ENCODE measurements at regions not wholly inside any gene's neighbourhood (a gene's known extent, or its start where the extent isn't known, plus 50 kb on each side); places are given as distances from the start of the nearest gene placed in this dataset.

DNA sequence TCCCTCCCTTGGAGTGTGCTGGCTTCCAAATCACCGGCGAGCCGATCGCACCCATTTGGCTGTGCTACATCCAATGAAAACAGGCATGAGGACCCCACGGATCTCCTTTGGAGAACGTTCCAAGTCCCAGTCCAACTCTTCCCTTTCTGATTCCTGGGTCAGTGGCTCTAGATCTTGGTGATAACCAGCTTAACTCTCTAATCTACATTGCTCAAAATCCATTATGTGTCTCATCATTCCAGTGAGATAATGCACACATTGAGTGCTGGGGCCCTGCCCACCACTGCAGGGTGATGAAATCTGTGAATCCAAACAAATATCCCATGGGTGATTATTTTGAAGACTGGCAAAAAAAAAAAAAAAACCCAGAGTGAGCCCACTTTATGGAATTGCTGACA lies 232.7 kb upstream of the COPS8 start:
- DNase-seq (ENCODE audit: low read depth), result no peak

DNA sequence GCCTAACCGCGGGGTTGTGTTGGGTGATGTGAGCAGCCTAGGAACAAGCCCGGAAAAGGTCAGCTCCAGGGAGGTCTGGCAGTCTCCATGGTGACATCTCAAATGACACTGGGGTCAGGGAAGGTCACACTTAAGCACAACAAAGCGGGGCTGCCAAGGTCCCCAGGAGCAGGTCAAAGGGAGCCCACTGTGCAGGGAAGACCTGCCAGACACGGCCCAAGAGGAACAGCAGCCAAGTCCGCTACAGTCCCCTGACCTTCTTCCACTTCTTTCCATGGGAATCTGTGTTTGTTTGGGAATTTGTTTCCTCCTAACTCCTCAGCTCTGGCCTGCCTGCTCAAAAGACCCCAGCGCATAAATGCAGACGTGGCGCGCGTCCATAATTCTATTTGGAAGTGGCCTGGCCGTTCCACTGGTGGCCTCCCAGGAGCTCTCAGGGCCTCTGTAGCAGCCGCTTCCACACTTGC lies 232.1 kb upstream of the COPS8 start:
- DNase-seq (ENCODE audit: low read depth), result no peak

DNA sequence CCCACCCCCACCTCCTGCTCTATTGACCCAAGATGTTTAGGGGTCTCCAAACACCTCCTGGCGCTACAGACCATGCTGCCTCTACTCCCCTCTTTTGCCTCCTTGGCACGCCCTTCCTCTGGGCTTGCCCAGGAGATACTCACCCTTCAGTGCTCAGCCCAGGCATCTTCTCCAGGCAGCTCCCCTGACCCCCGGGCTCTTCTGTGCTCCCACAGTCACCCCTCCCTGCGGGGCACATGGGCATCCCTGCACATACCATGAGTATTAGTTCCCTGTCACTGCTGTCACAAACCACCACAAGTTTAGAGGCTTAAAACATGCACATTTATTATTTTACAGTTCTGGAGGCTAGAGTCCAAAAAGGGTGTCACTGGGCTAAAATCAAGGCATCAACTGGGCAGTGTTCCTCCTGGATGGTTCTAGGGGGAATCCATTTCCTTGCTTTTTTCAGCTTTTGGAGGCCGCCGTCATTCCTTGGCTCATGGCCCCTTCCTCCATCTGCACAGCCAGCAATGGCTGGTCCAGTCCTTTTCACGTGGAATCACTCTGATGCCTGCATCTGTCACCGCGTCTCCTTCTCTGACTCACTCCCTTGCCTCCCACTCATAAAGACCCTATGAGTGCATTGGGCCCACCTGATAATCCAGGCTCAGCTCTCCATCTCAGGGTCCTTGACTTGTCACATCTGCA lies 230.4 kb upstream of the COPS8 start:
- DNase-seq (ENCODE audit: low read depth), result no peak

DNA sequence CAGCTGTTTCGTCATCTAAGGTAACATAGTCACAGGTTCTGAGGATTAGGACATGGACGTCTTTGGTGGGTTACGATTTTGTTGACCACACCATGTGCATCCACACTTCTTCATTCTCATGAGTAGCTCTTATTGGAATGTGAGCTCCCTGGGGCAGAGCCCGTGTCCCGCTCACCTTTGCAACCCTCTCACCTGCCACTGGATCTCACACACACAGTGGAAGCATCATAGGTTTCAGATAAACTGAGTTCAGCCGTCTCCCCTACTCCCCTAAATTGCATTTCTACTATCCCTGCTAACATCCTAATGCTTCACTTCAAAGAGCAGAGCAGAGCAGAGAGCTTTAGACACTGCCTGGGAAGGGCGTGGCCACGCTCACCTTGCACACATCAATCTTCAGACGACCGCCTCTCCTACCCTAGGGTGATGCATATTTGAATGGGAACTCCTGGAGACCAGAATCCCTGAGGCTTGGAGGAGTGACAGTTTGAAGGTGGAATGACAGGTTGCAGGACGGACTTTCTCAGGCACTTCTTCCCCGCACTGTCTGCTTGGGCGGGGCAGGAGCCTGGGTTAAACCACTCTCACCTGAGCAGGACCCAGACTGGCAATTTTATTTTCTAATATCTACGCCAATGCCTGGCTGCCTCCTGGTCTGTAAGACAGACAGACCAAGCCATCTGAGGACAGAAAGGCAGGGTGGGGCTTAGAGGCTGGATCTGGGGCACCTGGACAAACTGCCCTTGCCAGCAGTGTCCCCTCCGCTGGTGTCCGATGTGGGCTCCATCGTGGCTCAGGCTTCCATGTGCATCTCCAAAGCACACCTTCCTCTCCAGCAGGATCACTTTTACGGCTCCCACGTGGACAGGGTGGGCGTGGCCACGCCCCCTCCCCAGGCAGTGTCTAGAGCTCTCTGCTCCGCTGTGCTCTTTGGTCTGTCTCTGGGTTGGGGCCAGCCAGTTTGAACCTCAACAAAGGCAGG lies 229.5 kb upstream of the COPS8 start:
- no peak for DNase-seq (ENCODE audit: low read depth)

DNA sequence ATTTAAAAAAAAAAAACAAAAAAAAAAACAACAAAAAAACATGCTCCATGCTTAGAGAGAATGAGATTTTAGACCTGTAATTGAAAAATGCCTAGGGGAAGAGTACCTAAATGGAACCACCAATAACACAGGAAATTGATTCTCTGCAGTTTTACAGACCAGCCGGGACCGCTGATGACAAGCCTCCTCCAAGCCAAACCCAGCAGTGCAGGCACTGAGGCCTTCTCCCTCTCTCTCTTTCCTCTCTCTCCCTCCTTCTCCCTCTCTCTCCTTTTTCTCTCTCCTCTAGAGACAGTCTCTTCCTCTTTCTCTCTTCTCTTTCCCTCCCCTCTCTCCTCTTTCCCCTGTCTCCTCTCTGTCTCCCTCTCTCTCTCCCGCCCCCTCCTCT lies 228.8 kb upstream of the COPS8 start:
- DNase-seq (ENCODE audit: low read depth), result no peak

DNA sequence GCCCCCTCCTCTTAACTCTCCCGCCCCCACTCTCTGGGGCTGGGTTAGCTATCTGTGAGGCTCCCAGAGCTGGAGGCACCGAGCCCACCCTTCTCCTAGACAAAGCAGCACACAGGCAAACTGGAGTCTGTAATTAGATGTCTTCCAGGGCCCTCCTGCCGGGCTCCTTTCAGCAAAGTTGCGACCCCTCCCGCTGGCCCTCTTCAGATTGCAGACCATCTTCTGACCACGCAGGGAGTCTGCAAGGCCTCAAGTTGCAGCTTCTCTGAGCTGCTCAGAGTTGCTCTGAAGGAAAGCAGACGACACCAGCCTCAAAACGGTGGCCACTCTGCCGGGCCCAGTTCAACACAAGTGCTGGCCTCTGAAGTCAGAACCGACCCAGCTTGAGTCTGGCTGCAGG lies 228.4 kb upstream of the COPS8 start:
- DNase-seq (ENCODE audit: low read depth), result no peak

DNA sequence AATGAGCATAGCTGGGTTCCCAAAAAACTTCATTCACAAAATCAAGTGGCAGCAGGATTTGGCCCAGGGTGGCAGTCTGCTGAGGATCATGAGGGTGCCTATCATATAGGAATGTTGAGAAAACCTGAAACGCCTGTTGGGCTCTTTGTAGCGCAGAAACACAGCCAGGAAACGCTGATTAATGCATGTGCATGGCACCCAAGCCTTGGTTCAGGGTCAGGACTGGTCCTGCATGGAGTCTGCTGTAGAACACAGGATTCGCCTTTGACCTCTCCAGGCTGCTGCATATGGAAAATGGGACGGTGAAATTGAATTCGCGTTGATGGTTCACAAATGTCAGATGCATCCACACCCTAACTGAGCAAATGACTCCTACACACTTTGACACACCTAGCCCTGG lies 227.9 kb upstream of the COPS8 start:
- no peak for DNase-seq (ENCODE audit: low read depth)

DNA sequence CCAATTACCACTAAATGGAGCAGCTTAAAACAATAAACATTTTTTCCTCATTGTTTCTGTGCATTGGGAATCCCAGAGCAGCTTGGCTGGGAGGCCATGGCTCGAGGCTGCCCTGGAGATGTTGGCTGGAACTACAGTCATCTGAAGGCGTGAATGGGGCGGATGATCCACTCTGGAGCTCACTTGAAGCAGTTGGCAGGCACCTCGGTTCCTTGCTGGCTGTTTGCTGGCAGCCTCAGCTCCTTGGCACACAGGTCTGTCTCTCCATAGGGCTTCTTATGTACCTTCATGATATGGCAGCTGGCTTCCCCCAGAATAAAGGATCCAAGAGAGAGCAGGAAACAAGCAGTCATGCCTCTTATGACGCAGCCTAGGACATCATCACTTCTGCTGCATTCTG lies 227.0 kb upstream of the COPS8 start:
- DNase-seq (ENCODE audit: low read depth), result no peak

DNA sequence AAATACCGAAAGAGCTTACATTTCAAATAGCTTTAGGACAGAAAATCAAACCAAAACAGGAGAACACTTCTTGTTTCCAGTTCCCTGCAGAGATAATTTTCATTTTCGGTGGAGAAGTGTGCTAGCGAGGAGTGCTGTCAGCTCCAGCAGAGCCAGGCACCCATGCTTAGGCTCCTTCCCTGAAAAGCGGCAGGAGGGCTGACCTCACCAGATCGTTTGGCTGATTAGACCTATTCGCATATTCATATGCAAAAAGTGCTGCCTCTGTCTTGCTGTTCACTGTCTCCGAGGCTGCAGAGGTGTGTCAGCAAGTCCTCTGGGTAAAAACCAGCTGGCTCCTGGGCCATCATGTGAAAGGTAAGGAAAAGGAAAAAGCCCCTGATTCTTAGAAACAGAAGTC lies 225.8 kb upstream of the COPS8 start:
- no peak for DNase-seq (ENCODE audit: low read depth)

DNA sequence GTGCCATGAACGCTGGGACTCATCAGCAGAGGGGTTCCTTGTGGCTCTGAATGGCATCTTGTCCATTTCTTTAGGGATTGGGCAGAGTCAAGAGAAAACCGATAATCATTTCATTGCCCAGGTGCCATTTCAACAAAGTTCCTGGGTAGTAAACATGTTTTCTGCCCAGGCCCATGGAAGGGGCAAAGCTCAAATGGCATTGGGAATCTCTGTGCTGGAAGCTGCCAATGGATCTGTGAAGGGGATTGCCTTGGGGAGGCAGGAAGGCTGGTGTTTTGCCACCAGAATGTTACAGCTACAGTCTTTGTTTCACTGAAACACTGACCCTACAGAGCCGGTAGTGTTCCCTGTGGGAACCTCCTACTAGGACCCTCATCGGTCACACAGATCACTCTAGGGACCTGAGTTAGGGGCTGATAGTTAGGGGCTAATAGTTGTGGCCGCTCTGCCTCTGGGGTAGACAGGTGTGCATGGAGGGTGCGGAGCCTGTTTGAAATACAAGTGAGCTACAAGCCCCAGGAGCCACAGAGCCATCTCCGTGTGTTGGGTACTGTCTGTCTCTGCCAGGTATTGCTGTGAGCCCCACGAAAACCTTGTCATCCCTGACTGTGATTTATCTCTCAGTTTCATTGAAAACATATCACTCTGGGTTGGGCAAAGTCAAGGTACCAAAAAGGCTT lies 224.4 kb upstream of the COPS8 start:
- DNase-seq (ENCODE audit: low read depth), result no peak

DNA sequence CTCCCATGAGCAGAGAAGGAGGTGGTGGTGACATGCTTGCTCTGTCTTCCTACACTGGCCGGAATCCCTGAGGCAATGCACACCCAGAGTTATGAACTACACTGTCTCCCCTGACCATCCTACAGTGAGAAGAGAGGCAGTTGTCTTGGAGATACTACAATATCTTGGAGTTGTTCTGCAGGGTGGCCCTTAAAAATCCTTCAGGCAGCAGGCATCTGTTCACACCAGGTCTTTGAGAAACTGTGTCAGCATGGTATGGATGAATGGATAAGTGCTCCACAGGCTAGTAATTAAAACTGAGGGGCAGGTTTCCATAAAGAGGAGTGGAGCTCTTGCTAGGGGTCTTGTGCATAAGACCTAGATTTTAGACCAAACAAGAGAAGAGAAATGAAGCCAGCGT lies 223.7 kb upstream of the COPS8 start:
- no peak for DNase-seq (ENCODE audit: low read depth)

DNA sequence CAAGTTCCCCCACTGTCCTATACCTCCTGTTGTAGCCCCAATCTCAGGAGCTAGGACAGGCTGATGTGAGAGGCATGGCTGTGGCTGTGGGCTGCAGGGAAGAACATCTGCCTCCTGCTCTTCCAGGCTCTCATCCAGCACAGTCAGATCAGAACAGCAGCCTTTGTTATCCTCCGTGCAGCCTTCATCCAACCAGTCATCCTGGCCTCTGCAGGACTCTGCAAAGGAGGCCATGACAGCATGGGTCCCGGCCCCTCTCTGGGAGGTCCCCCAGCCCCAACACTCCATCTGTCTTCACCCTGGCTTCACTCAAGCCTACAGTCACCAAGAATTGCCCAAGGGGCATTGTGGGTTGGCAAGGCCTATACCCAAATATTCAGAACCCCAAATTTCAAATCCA lies 223.2 kb upstream of the COPS8 start:
- no peak for DNase-seq (ENCODE audit: low read depth)

DNA sequence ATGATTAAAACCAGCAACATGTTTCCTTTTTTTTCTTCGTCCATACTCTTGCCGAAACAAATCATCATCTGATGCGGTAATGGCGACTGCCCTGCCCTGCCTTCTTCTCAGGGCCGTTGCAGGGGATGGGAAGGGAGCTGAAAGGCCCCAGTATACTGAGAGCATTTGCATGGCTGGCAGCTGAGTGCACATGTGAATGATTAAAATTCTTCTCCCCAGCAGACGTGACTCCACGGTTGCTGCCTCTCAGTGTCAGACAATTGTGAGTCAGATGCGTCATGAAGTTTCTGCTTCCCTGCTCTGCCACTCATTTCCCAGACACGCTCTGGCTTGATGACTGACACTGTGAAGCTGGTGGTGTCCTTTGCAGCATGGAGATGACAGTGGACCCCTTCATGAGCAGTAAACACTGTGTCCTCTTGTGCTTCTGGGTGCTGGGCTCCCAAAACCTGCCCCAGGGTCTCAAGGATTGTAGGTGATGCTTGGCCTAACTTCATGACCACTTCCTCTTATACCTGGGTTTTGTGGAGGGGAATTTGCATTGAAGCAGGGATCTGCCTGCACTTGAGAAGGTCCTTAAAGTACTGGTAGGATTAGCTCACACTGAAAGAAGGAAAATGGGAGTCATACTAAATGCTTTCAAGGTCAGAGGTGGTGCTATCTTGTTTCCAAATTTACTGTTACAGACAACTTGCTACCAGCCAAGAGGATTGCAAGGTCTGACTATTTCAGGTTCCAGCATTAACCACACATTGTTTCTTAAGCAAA lies 222.5 kb upstream of the COPS8 start:
- no peak for DNase-seq (ENCODE audit: low read depth)

DNA sequence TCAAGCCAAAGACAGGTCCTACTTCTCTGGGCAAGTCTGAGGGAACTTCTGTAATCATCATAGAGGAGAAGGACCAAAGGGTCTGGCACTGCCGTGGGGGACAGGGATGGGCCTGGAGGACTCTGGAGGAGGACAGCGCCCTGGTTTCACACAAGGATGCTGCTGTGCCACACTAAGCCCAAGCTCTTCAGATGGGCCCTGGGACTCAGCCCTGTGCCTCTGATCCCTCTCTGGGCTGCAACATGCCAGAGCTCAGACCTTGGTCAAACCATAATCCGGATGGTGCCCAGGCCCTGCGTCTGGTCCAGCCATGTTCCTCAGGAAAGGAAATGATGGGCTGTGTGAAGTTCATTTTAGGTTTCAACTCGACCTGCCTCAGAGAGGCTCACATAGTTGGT lies 222.0 kb upstream of the COPS8 start:
- DNase-seq (ENCODE audit: low read depth), result no peak

DNA sequence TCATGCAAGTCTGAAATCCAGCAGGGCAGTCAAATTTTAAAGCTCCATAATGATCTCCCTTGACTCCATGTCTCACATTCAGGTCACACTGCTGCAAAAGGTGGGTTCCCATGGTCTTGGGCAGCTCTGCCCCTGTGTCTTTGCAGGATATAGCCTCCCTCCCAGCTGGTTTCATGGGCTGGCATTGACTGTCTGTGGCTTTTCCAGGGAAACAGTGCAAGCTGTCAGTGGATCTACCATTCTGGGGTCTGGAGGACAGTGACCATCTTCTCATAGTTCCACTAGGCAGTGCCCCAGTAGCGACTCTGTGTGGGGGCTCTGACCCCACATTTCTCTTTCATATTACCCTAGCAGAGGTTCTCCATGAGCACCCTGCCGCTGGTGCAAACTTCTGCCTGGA lies 220.6 kb upstream of the COPS8 start:
- DNase-seq (ENCODE audit: low read depth), result no peak

DNA sequence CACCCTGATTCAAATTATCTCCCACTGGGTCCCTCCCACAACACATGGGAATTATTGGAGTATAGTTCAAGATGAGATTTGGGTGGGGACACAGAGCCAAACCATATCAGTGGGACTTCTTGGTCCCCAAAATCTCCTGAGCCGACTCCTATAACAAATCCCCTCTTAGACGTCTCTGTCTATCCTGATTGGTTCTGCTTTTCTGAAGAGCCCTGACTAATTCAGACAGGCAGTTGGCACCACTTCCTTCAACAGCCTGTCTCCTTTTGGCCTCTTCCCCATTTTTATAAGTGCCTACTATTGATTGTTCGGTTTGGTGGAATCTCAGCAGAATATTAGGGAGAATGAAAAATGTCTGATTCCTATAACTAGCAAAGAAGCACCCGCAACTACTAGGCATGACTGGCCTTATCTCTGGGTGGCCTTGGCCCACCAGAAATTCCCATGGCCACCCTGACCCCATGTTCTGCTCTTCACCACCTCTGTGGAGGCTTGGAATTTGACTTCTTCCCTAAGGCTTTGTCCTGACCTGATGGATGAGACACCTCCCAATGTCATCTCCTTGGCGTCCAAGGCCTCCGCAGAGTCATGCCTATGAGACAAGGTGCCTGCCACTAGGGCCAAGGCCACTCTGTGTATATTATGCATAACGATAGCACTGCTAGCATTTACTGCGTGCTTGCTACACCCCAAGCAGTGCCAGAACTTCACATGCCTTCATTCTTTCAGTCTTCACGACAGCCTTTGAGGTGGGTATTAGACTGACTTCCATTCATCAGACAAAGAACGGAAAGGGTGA lies 218.9 kb upstream of the COPS8 start:
- DNase-seq (ENCODE audit: low read depth), result no peak

DNA sequence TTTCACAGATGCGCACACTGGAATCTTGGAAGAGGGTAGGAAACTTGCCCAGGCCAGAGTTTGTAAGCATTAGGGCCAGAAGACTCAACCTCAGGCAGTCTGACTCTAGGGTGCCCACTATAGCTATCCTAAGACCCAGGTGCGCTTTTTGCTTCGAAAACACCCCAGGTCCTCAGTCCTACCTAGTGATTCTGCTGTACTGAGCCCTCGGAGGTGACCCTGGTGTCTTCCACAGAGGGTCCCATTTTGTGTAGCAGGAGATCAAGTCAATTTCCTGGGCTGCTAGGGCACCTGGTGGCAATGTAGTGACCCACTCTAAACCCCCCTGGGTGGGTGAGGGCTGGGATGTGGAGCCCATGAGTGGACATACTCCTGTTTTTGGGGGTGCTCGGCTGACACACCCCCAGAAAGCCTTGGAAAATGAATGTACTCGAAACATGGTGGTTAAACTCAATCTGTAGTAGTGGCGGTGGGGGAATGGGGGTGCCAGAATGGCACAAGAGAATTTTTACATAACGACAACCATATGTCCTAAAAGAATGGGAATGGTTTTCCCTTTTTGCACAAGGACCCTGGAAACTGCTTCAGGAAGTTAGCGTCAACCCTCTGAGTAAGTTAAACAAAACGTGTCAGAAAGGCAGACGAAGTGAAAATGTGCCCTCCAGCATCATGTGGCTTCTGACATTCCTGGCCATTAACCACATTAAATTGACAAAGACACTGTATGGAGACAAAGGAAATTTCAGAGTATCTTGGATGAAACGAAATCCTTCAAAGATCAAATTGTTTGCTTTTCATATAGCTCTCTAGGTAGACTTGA lies 218.0 kb upstream of the COPS8 start:
- no peak for DNase-seq (ENCODE audit: low read depth)

DNA sequence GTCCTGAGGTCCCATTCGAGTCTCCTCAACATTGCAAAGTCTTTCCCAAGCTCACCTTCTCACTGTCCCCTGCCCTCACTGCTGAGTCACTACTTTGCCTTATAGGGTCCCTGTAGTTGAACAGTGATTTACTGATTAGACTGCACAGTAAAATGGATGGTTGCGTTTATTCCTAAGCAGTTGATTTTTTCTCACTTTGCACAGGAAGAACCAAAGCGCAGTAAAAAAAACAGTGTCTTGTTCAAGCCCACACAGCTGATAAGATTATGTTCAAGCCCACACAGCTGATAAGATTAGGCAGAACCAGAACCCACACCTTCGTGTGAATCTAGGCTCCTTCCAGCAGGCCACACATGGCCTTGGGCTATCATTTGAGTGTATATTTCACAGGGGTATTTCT lies 215.3 kb upstream of the COPS8 start:
- no peak for DNase-seq (ENCODE audit: low read depth)

DNA sequence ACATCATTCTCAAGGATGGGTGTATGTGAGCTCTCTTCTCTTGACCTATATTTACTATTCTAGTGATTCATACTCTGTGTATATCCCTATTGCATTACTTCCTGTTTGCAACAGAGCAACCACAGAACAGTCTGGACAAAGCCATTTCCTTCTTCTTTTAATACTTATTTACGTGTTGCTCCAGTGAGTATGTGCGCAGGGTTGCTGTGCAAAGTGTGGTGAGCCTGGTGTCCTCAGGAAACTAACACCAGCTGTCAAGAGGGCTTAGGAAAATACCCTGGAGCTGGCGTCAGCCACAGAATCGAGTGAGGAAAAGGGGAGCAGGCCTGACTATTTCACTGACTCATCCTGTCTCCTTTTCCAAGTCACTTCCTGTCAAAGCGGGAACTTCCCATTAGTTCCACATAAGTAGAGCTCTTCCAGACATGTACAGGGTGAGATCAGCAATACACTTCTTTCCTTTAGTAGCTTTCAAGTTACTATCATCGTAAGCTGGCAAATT lies 214.1 kb upstream of the COPS8 start:
- no peak for DNase-seq (ENCODE audit: low read depth)

DNA sequence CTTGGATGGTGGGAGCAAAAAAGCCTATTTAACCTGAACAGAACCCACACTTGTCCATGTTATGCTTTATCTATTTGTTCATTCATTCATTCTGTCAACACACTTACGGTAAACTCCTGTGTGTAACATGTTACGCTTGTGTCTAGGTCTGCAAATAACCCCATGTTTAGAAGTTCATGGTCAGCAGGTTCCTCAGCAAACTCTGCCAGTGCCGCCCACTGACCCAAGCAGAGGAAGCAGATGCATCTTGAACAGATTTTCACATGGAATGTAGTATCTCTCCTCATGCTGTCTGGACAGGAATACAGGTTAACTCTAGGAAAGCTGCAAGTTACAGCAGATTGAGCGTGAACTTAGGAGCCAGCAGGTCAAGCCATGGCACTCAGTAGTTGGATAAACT lies 213.7 kb upstream of the COPS8 start:
- DNase-seq (ENCODE audit: low read depth), result no peak

Data from T follicular helper cell (primary cell).